Mucosa of descending colon (tissue), 3 donors: ENCODE measurements at regions not wholly inside any gene's neighbourhood (a gene's known extent, or its start where the extent isn't known, plus 50 kb on each side); places are given as distances from the start of the nearest gene placed in this dataset.

Experiments used
- ATAC-seq: fragments of 200-7000 bp; cut with Tn5 transposase; one replicate; pipeline ENCODE4 v1.9.1; 2020; ENCODE audit warnings: mild to moderate bottlenecking, moderate library complexity
- DNase-seq, 3 donors: peaks; one replicate each; pipeline ENCODE4 v3.0.0-alpha.2; 2020
- H3K36me3 ChIP-seq: fragments of 200-600 bp; one replicate; pipeline ENCODE4 v1.8.0; 2021; ENCODE audit warnings: low read depth, mild to moderate bottlenecking
- H3K4me1 ChIP-seq: fragments of 200-600 bp; one replicate; pipeline ENCODE4 v1.8.0; 2021; ENCODE audit warnings: low read depth, mild to moderate bottlenecking
- H3K4me3 ChIP-seq: fragments of 200-600 bp; one replicate; pipeline ENCODE4 v1.8.0; 2021; ENCODE audit warnings: mild to moderate bottlenecking
- H3K9me3 ChIP-seq: fragments of 200-600 bp; one replicate; pipeline ENCODE4 v1.8.0; 2021; ENCODE audit warnings: mild to moderate bottlenecking
- CTCF ChIP-seq: fragments of 200-600 bp; IDR thresholded peaks from one replicate; pipeline ENCODE4 v1.8.0; 2022; ENCODE audit warnings: antibody characterized with exemption, mild to moderate bottlenecking
- intact Hi-C, 2 donors: fragments of 100-400 bp; cut with DNase I in 1 of 2; cut with micrococcal nuclease in 1 of 2; formaldehyde crosslinking; loops; one replicate each; pipeline versions ENCODE4 v1.11.0 to v1.11.1; 2022; cut with DNase I, micrococcal nuclease
- donor health status: DM: no; HTN: no; CAD: no; lungs with moderate emphysema.
- donor health status: DM: no; HTN: no; CAD: no.
- donor health status: DM: no; HTN: yes; CAD: no.

DNA sequence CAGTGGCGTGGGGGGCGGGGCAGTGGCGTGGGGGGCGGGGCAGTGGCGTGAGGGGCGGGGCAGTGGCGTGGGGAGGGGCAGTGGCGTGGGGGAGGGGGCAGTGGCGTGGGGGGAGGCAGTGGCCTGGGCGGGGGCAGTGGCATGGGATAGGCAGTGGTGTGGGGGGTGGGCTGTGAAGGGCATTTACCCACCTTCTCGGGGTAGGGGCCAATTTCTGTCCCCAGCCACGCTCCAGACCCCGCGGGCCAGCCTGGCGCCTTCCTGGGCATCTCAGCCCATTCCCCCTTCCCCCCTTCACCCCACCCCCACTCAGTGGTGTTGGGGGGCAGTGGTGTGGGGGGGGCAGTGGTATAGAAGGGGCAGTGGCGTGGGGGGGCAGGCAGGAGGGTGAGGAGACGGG lies 92.7 kb downstream of the LITAF start:
- ATAC-seq (no peak), DNase-seq (no peak)
- peaks cover 13% of the 10 kb centered on the region for H3K4me1 ChIP-seq
- TF ChIP-seq CTCF, result no peak
- H3K36me3 ChIP-seq, result no peaks in the 10 kb centered on the region
- no peak overlapping the region for H3K4me3 ChIP-seq
- H3K9me3 ChIP-seq, result no peaks in the 10 kb centered on the region
- intact Hi-C loops, result no loop called here

- no peak overlapping the region for H3K4me3 ChIP-seq
- no peaks in the 10 kb centered on the region for H3K36me3 ChIP-seq
- peaks cover 10% of the 10 kb centered on the region for H3K4me1 ChIP-seq
- DNase-seq (no peak), ATAC-seq (no peak)
- H3K9me3 ChIP-seq, result no peaks in the 10 kb centered on the region
- intact Hi-C loops, result no loop called here
- TF ChIP-seq CTCF, result no peak
These were observed 92.3 kb downstream of the LITAF start for GRCh38 chr16:11494433-11494832.

GRCh38 chr16:11495066-11495407 lies 91.7 kb downstream of the LITAF start:
- H3K4me1 ChIP-seq, result peaks cover 8% of the 10 kb centered on the region
- no peak overlapping the region for H3K4me3 ChIP-seq
- no peaks in the 10 kb centered on the region for H3K36me3 ChIP-seq
- intact Hi-C loops, result no loop called here
- no peak for TF ChIP-seq CTCF
- H3K9me3 ChIP-seq, result no peaks in the 10 kb centered on the region
- DNase-seq (no peak), ATAC-seq (no peak)
